Activated T-helper 2 cell treated with anti-CD3 and anti-CD28 coated beads, Interferon-gamma antibody, Interleukin-2, Interleukin-4, amounts not matched to agents 10 μg/mL and 5 μg/mL and 100 μg/mL, durations not matched to agents 14 hours and 24 hours and 36 hours (primary cell): ENCODE measurements at regions not wholly inside any gene's neighbourhood (a gene's known extent, or its start where the extent isn't known, plus 50 kb on each side); places are given as distances from the start of the nearest gene placed in this dataset.

Experiments used
- DNase-seq: peaks from one replicate; pipeline ENCODE4 v3.0.0; 2021; ENCODE audit warnings: low spot score
- H3K27ac Mint-ChIP-seq: one replicate; pipeline ENCODE4 v1.8.0; 2021; ENCODE audit warnings: mixed read lengths
- H3K27me3 Mint-ChIP-seq: one replicate; pipeline ENCODE4 v1.8.0; 2021; ENCODE audit warnings: low read depth, mixed read lengths
- H3K36me3 Mint-ChIP-seq: one replicate; pipeline ENCODE4 v1.8.0; 2021; ENCODE audit warnings: low read depth, mixed read lengths
- H3K4me1 Mint-ChIP-seq: one replicate; pipeline ENCODE4 v1.8.0; 2021; ENCODE audit warnings: low read depth, mixed read lengths
- H3K4me3 Mint-ChIP-seq: one replicate; pipeline ENCODE4 v1.8.0; 2021; ENCODE audit warnings: low read depth, mild to moderate bottlenecking, moderate library complexity, mixed read lengths
- H3K9me3 Mint-ChIP-seq: one replicate; pipeline ENCODE4 v1.8.0; 2021; ENCODE audit warnings: mixed read lengths
- intact Hi-C: fragments of 100-400 bp; cut with micrococcal nuclease; formaldehyde crosslinking; loops from one replicate; pipeline ENCODE4 v1.15.1; 2023

GRCh38 chr18:73218293-73218692 lies 350.5 kb upstream of the NETO1 start:
- Mint-ChIP-seq H3K27ac (no peak overlapping the region), H3K4me1 (no peaks in the 10 kb centered on the region), H3K36me3 (no peaks in the 10 kb centered on the region), H3K9me3 (peaks cover 29% of the 10 kb centered on the region), H3K4me3 (no peak overlapping the region), H3K27me3 (no peaks in the 10 kb centered on the region)
- no peak for DNase-seq
- intact Hi-C loops: no loop called here

- Mint-ChIP-seq H3K27ac (no peak overlapping the region), H3K36me3 (no peaks in the 10 kb centered on the region), H3K9me3 (peaks cover 19% of the 10 kb centered on the region), H3K27me3 (no peaks in the 10 kb centered on the region), H3K4me3 (no peak overlapping the region), H3K4me1 (no peaks in the 10 kb centered on the region)
- no peak for DNase-seq
- intact Hi-C loops: no loop called here
These were observed 347.2 kb upstream of the NETO1 start for GRCh38 chr18:73214970-73215369.

GRCh38 chr18:73212442-73212841 lies 344.7 kb upstream of the NETO1 start:
- no peaks in the 10 kb centered on the region for H3K4me1 Mint-ChIP-seq
- H3K27ac Mint-ChIP-seq: no peak overlapping the region
- intact Hi-C loops: no loop called here
- no peak for DNase-seq
- no peak overlapping the region for H3K4me3 Mint-ChIP-seq
- no peaks in the 10 kb centered on the region for H3K27me3 Mint-ChIP-seq
- peaks cover 14% of the 10 kb centered on the region for H3K9me3 Mint-ChIP-seq
- no peaks in the 10 kb centered on the region for H3K36me3 Mint-ChIP-seq

- Mint-ChIP-seq H3K4me1 (no peaks in the 10 kb centered on the region), H3K27me3 (no peaks in the 10 kb centered on the region), H3K36me3 (no peaks in the 10 kb centered on the region), H3K27ac (no peak overlapping the region), H3K4me3 (no peak overlapping the region), H3K9me3 (peaks cover 5% of the 10 kb centered on the region)
- intact Hi-C loops: no loop called here
- no peak for DNase-seq
These were observed 334.2 kb upstream of the NETO1 start for GRCh38 chr18:73201940-73202339.

- intact Hi-C loops: no loop called here
- no peaks in the 10 kb centered on the region for H3K36me3 Mint-ChIP-seq
- no peak for DNase-seq
- peaks cover 4% of the 10 kb centered on the region for H3K9me3 Mint-ChIP-seq
- H3K27ac Mint-ChIP-seq: no peak overlapping the region
- H3K4me1 Mint-ChIP-seq: no peaks in the 10 kb centered on the region
- no peaks in the 10 kb centered on the region for H3K27me3 Mint-ChIP-seq
- no peak overlapping the region for H3K4me3 Mint-ChIP-seq
These were observed 331.4 kb upstream of the NETO1 start for GRCh38 chr18:73199151-73199550.

GRCh38 chr18:73189718-73190117 lies 321.9 kb upstream of the NETO1 start:
- H3K27ac Mint-ChIP-seq: no peak overlapping the region
- no peaks in the 10 kb centered on the region for H3K4me1 Mint-ChIP-seq
- peaks cover 20% of the 10 kb centered on the region for H3K9me3 Mint-ChIP-seq
- H3K27me3 Mint-ChIP-seq: no peaks in the 10 kb centered on the region
- no peak overlapping the region for H3K4me3 Mint-ChIP-seq
- DNase-seq: no peak
- no peaks in the 10 kb centered on the region for H3K36me3 Mint-ChIP-seq
- intact Hi-C loops: no loop called here

GRCh38 chr18:73168236-73168635 lies 300.4 kb upstream of the NETO1 start:
- H3K36me3 Mint-ChIP-seq: no peaks in the 10 kb centered on the region
- no peak overlapping the region for H3K27ac Mint-ChIP-seq
- no peaks in the 10 kb centered on the region for H3K4me1 Mint-ChIP-seq
- no peaks in the 10 kb centered on the region for H3K27me3 Mint-ChIP-seq
- intact Hi-C loops: no loop called here
- no peak for DNase-seq
- no peak overlapping the region for H3K4me3 Mint-ChIP-seq
- H3K9me3 Mint-ChIP-seq: no peaks in the 10 kb centered on the region

GRCh38 chr18:73164430-73164829 lies 296.6 kb upstream of the NETO1 start:
- Mint-ChIP-seq H3K36me3 (no peaks in the 10 kb centered on the region), H3K4me3 (no peak overlapping the region), H3K27ac (no peak overlapping the region), H3K4me1 (no peaks in the 10 kb centered on the region), H3K27me3 (no peaks in the 10 kb centered on the region), H3K9me3 (peaks cover 4% of the 10 kb centered on the region)
- DNase-seq: no peak
- intact Hi-C loops: no loop called here

GRCh38 chr18:73163236-73163635 lies 295.4 kb upstream of the NETO1 start:
- intact Hi-C loops: no loop called here
- Mint-ChIP-seq H3K27ac (no peak overlapping the region), H3K27me3 (no peaks in the 10 kb centered on the region), H3K4me3 (no peak overlapping the region), H3K36me3 (no peaks in the 10 kb centered on the region), H3K4me1 (no peaks in the 10 kb centered on the region), H3K9me3 (peaks cover 4% of the 10 kb centered on the region)
- no peak for DNase-seq

GRCh38 chr18:73156117-73156516 lies 288.3 kb upstream of the NETO1 start:
- Mint-ChIP-seq H3K4me3 (no peak overlapping the region), H3K36me3 (no peaks in the 10 kb centered on the region), H3K9me3 (peaks cover 9% of the 10 kb centered on the region), H3K27ac (no peak overlapping the region), H3K4me1 (no peaks in the 10 kb centered on the region), H3K27me3 (no peaks in the 10 kb centered on the region)
- intact Hi-C loops: no loop called here
- no peak for DNase-seq

- Mint-ChIP-seq H3K9me3 (peaks cover 4% of the 10 kb centered on the region), H3K4me1 (no peaks in the 10 kb centered on the region), H3K27ac (no peak overlapping the region), H3K36me3 (no peaks in the 10 kb centered on the region), H3K4me3 (no peak overlapping the region), H3K27me3 (no peaks in the 10 kb centered on the region)
- intact Hi-C loops: no loop called here
- no peak for DNase-seq
These were observed 285.5 kb upstream of the NETO1 start for GRCh38 chr18:73153271-73153670.

- H3K27ac Mint-ChIP-seq: no peak overlapping the region
- no peak overlapping the region for H3K4me3 Mint-ChIP-seq
- no peaks in the 10 kb centered on the region for H3K27me3 Mint-ChIP-seq
- no peak for DNase-seq
- no peaks in the 10 kb centered on the region for H3K4me1 Mint-ChIP-seq
- H3K36me3 Mint-ChIP-seq: no peaks in the 10 kb centered on the region
- peaks cover 4% of the 10 kb centered on the region for H3K9me3 Mint-ChIP-seq
- intact Hi-C loops: no loop called here
These were observed 283.3 kb upstream of the NETO1 start for GRCh38 chr18:73151086-73151485.

- Mint-ChIP-seq H3K4me1 (no peaks in the 10 kb centered on the region), H3K27ac (no peak overlapping the region), H3K4me3 (no peak overlapping the region), H3K9me3 (peaks cover 4% of the 10 kb centered on the region), H3K36me3 (no peaks in the 10 kb centered on the region), H3K27me3 (no peaks in the 10 kb centered on the region)
- no peak for DNase-seq
- intact Hi-C loops: no loop called here
These were observed 282.4 kb upstream of the NETO1 start for GRCh38 chr18:73150199-73150598.

- intact Hi-C loops: no loop called here
- no peak for DNase-seq
- Mint-ChIP-seq H3K27me3 (no peaks in the 10 kb centered on the region), H3K9me3 (peaks cover 5% of the 10 kb centered on the region), H3K4me1 (no peaks in the 10 kb centered on the region), H3K27ac (no peak overlapping the region), H3K4me3 (no peak overlapping the region), H3K36me3 (no peaks in the 10 kb centered on the region)
These were observed 279.8 kb upstream of the NETO1 start for GRCh38 chr18:73147590-73147989.
